ENCODE measurements at regions not wholly inside any gene's neighbourhood (a gene's known extent, or its start where the extent isn't known, plus 50 kb on each side); places are given as distances from the start of the nearest gene placed in this dataset.
"Not testable (repeated sequence)": the region's sequence is repeated elsewhere in the genome, so short reads cannot be mapped to it uniquely, and the experiment has no call there.

DNA sequence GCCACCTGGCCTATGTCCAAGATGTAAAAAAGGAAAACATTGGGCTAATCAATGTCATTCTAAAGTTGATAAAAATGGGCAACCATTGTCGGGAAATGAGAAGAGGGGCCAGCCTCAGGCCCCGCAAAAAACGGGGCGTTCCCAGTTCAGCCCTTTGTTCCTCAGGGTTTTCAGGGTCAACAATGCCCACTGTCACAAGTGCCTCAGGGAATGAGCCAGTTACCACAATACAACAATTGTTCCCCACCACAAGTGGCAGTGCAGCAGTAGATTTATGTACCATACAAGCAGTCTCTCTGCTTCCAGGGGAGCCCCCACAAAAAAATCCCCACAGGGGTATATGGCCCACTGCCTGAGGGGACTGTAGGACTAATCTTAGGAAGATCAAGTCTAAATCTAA is 112.5 kb downstream of the ZNF486 start:
- TF ChIP-seq, protein P1, sequence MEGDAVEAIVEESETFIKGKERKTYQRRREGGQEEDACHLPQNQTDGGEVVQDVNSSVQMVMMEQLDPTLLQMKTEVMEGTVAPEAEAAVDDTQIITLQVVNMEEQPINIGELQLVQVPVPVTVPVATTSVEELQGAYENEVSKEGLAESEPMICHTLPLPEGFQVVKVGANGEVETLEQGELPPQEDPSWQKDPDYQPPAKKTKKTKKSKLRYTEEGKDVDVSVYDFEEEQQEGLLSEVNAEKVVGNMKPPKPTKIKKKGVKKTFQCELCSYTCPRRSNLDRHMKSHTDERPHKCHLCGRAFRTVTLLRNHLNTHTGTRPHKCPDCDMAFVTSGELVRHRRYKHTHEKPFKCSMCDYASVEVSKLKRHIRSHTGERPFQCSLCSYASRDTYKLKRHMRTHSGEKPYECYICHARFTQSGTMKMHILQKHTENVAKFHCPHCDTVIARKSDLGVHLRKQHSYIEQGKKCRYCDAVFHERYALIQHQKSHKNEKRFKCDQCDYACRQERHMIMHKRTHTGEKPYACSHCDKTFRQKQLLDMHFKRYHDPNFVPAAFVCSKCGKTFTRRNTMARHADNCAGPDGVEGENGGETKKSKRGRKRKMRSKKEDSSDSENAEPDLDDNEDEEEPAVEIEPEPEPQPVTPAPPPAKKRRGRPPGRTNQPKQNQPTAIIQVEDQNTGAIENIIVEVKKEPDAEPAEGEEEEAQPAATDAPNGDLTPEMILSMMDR (IDR thresholded peaks at IDR 0.05; ENCODE audit: low read depth, low read length), result no peak
- DNase-seq (ENCODE audit: extremely low read depth, low read depth), result no peak

DNA sequence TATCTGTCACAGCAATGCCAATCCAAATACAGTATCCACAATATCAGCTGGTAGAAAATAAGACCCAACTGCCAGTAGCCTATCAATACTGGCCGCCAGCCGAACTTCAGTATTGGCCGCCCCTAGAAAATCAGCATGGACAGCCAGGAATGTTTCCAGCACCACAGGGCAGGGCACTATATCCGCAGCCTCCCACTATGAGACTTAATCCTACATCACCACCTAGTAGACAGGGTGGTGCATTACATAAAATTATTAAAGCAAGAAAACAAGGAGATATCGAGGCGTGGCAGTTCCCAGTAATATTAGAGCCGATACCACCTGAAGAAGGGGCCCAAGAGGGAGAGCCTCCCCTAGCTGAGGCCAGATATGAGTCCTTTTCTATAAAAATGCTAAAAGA is 111.3 kb downstream of the ZNF486 start:
- TF ChIP-seq, protein P1 (IDR thresholded peaks at IDR 0.05; ENCODE audit: low read depth, low read length), result peak; percentile 39
- peak; percentile 1 for DNase-seq (ENCODE audit: extremely low read depth, low read depth)

DNA sequence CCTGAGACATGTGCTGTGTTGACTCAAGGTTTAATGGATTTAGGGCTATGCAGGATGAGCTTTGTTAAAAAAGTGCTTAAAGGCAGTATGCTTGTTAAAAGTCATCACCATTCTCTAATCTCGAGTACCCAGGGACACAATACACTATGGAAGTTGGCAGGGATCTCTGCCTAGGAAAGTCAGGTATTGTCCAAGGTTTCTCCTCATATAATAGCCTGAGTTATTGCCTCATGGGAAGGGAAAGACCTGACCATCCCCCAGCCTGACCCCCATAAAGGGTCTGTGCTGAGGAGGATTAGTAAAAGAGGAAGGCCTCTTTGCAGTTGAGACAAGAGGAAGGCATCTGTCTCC is 109.7 kb downstream of the ZNF486 start:
- not testable (repeated sequence) for DNase-seq (ENCODE audit: extremely low read depth, low read depth)

DNA sequence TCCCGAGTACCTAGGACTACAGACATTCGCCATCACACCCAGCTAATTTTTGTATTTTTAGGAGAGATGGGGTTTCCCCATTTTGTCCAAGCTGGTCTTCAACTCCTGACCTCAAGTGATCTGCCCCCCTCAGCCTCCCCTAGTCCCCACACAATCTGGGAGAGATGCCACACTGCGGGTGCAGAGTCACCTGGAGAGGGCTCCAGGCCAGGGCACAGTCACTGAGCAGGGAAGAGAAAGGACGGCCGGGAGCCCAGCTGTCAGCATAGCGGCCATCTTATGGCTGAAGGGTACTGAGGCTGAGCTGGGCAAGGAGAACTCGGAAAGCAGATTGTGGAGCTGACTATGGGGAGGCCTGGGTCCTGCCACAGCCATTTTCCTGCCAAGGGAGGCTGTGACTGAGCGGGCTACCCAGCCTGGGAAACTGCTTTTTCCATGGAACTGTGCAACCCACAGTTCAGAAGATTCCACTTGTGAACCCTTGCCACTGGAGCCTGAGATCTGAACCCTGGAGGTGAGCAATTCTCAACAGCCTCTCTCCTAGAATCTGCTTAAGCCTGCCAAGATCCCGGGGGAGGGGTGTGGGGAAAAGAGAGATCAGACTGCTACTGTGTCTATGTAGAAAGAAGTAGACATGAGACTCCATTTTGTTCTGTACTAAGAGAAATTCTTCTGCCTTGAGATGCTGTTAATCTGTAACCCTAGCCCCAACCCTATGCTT is 109.2 kb downstream of the ZNF486 start:
- no peak for DNase-seq (ENCODE audit: extremely low read depth, low read depth)
- TF ChIP-seq, protein P1 (IDR thresholded peaks at IDR 0.05; ENCODE audit: low read depth, low read length), result no peak

DNA sequence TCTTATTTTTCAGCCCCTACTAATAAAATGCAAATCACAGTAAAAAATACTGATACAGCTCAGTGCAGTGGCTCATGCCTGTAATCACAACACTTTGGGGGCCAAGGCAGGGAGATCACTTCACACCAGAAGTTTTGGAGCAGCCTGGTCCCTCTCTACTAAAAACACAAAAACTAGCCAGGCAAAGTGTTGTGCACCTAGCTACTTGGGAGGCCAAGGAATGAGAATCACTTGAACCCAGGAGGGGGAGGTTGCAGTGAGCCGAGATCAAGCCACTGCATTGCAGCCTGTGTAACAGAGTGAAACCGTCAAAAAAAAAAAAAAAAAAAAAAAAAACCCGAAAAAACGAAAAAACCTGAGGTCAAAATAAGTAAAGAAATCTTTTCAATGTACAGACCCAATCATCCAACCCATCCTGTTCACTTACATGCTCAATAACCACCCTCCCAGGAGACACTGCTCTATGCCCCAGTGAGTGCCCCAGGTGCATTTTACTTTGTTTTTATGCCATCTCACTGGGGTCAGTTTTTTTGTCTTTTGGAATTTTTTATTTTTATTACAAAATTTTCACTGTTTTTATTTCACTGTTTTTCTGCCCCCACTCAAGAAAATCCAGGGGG is 107.0 kb downstream of the ZNF486 start:
- DNase-seq (ENCODE audit: extremely low read depth, low read depth), result no peak
- TF ChIP-seq, protein P1 (IDR thresholded peaks at IDR 0.05; ENCODE audit: low read depth, low read length), result no peak

DNA sequence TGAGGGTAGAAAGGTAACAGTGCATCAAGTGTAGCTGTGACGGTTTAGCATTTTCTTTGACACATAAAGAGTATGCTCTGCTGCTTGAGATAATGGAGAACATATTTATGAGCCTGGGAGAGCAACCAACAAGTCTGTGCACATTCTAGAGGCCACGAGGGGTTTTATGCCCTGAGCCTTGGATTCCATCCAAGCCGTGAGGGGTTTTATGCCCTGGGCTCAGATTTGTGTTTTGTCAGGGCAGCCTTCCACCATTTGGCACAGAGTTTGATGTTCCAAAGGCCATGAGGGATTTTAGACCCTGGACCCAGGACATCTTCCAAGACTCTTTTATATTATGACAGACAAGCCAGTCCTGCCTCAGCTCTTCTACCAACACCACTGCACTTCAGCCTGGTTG is 106.4 kb downstream of the ZNF486 start:
- no peak for DNase-seq (ENCODE audit: extremely low read depth, low read depth)
- TF ChIP-seq, protein P1 (IDR thresholded peaks at IDR 0.05; ENCODE audit: low read depth, low read length), result no peak

DNA sequence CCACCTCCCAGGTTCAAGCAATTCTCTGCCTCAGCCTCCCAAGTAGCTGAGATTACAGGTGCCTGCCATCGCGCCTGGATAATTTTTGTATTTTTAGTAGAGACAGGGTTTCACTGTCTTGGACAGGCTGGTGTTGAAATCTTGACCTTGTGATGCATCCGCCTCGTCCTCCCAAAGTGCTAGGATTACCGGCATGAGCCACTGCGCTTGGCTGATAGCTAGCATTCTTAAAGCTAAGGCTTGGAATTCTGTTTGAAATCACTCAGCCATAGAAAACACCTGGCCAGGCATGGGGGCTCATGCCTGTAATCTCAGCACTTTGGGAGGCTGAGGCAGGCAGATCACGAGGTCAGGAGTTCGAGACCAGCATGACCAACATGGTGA is 105.6 kb downstream of the ZNF486 start:
- DNase-seq (ENCODE audit: extremely low read depth, low read depth), result not testable (repeated sequence)

DNA sequence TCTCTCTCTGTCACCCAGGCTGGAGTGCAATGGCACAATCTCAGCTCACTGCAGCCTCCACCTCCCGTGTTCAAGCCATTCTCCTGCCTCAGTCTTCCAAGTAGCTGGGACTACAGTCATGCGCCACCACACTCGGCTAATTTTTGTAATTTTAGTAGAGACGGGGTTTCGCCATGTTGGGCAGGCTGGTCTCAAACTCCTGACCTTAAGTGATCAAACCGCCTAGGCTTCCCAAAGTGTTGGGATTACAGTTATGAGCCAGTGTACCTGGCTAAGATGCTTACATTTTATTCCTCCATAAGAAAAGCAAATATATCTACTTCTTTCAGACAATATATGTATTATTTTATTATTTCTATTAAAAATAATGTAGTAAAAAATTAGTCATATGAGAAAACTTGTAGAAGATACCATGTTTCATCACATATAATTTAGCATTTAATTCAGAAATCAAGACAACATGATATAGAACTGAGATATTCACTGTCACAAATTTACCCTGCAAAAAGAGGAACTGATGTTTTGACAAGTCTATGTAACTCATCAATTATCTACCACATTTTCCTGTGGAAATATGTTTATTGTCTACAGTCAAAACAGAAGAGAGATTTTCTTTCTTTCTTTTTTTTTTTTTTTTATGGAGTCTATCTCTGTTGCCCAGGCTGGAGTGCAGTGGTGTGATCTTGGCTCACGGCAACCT is 105.1 kb downstream of the ZNF486 start:
- DNase-seq (ENCODE audit: extremely low read depth, low read depth), result not testable (repeated sequence)

Measured in AG09319 (cell line).